Body of pancreas (tissue), 4 donors: ENCODE measurements at regions not wholly inside any gene's neighbourhood (a gene's known extent, or its start where the extent isn't known, plus 50 kb on each side); places are given as distances from the start of the nearest gene placed in this dataset.
"Not testable (repeated sequence)": the region's sequence is repeated elsewhere in the genome, so short reads cannot be mapped to it uniquely, and the experiment has no call there.

Source experiments
- ATAC-seq: fragments of 150-250 bp; one replicate; pipeline ENCODE4 v1.9.1; 2016
- DNase-seq, 4 donors: peaks; one replicate each; pipeline ENCODE4 v3.0.0-alpha.2; 2019
- H3K27ac ChIP-seq, 4 donors: fragments of 200-600 bp; sonication (generic); 1 replicate in 3 of 4; 2 replicates in 1 of 4; pipeline versions ENCODE4 v1.5.1 to v1.6.1; 2016 to 2019; ENCODE audit warnings: mild to moderate bottlenecking in 1 of 4, mixed read lengths in 1 of 4, moderate library complexity in 1 of 4
- H3K27me3 ChIP-seq, 2 donors: fragments of 200-600 bp; sonication (generic); one replicate each; pipeline ENCODE4 v1.6.0; 2016; ENCODE audit warnings: mild to moderate bottlenecking in 1 of 2
- H3K36me3 ChIP-seq, 2 donors: fragments of 200-600 bp; sonication (generic); replicated peaks in 1 of 2; 2 replicates each; pipeline ENCODE4 v1.5.1; 2016; ENCODE audit warnings: low read depth in 2 of 2; ENCODE audit not compliant: insufficient read depth in 1 of 2
- H3K4me1 ChIP-seq: fragments of 200-600 bp; sonication (generic); one replicate; pipeline ENCODE4 v1.6.0; 2016
- H3K4me3 ChIP-seq, 2 donors: fragments of 200-600 bp; sonication (generic); 1 replicate in 1 of 2; 2 replicates in 1 of 2; pipeline ENCODE4 v1.5.1; 2016 to 2019
- H3K9me3 ChIP-seq, 3 donors: fragments of 200-600 bp; sonication (generic); 1 replicate in 2 of 3; 2 replicates in 1 of 3; pipeline ENCODE4 v1.5.1; 2016
- CTCF ChIP-seq, 7 experiments: fragments of 450-650 bp in 4 of 7; fragments of 200-600 bp in 3 of 7; sonication (generic) in 3 of 7; IDR thresholded peaks; one replicate each; pipeline ENCODE4 v1.5.1; 2016 to 2019; ENCODE audit warnings: antibody characterized with exemption in 7 of 7
- POLR2A ChIP-seq, 3 donors: fragments of 450-650 bp; IDR thresholded peaks; one replicate each; pipeline ENCODE4 v1.6.1; 2016; ENCODE audit warnings: antibody characterized with exemption in 3 of 3, mild to moderate bottlenecking in 2 of 3
- WGBS, 2 donors: methylation state at CpG; one replicate each; pipeline ENCODE4 v1.1.5; 2017; 5-methylcytosine and 5-hydroxymethylcytosine counted together
- intact Hi-C: fragments of 100-400 bp; cut with DNase I; formaldehyde crosslinking; loops from one replicate; pipeline ENCODE4 v1.15.1; 2023

DNA sequence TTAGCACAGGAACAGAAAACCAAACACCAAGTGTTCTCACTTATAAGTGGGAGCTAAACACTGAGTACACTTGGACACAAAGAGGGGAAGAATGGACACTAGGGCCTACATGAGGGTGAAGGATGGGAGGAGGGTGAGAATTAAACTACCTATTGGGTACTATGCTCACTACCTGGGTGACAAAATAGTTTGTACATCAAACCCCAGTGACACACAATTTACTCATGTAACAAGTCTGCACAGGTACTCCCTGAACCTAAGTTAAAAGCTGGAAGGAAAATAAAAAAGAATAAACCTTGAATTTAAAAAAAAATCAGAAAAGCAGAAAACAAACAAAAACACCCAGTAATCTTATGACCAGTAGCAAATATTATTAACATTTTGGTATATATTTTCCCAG lies 188.6 kb downstream of the TFAP2B start:
- no peak for ATAC-seq
- no peak for TF ChIP-seq CTCF (IDR thresholded peaks at IDR 0.05)
- no peak for TF ChIP-seq POLR2A (IDR thresholded peaks at IDR 0.05)
- Histone ChIP-seq H3K27me3 (no peaks in the 10 kb centered on the region), H3K4me1 (no peaks in the 10 kb centered on the region), H3K36me3 (no peaks in the 10 kb centered on the region), H3K4me3 (no peak overlapping the region), H3K9me3 (no peaks in the 10 kb centered on the region), H3K27ac (no peak overlapping the region)
- no peak for DNase-seq
- intact Hi-C loops: no loop called here

- intact Hi-C loops: not testable (repeated sequence)
These were observed 190.0 kb downstream of the TFAP2B start for GRCh38 chr6:51008693-51009092.

DNA sequence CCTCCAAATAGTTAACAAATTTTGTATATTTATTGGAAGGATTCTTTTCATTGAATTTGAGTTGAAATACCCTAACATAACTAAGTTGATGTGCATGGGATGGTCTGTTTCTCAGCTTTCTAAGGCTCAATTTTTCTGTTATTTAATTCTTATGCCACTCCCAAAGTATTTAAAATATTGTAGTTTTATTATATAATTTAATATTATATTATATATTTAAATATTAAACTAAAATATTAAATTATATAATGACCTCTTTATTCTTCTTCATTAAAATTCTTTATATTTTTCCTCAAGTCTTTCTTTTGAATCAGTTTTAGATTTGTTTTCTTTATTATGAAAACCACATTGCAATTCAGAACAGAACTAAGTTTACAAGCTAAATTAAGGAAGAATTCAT lies 194.7 kb downstream of the TFAP2B start:
- no peak for ATAC-seq
- H3K27ac ChIP-seq: no peak overlapping the region
- no peaks in the 10 kb centered on the region for H3K36me3 ChIP-seq
- no peak for DNase-seq
- H3K9me3 ChIP-seq: no peaks in the 10 kb centered on the region
- no peaks in the 10 kb centered on the region for H3K4me1 ChIP-seq
- no peaks in the 10 kb centered on the region for H3K27me3 ChIP-seq
- no peak overlapping the region for H3K4me3 ChIP-seq
- intact Hi-C loops: no loop called here
- no peak for TF ChIP-seq POLR2A (IDR thresholded peaks at IDR 0.05)
- no peak for TF ChIP-seq CTCF (IDR thresholded peaks at IDR 0.05)

More at GRCh38 chr6:51008693-51009092, 190.0 kb downstream of the TFAP2B start:
- not testable (repeated sequence) for DNase-seq, H3K9me3 ChIP-seq, H3K27me3 ChIP-seq, H3K36me3 ChIP-seq, H3K27ac ChIP-seq, H3K4me3 ChIP-seq, H3K4me1 ChIP-seq, ATAC-seq
- 69 to 74% methylated on average over 1 of the region's 1 CpG for WGBS, 2 donors

GRCh38 chr6:51015394-51015793 lies 196.7 kb downstream of the TFAP2B start:
- DNase-seq: no peak
- intact Hi-C loops: no loop called here
- TF ChIP-seq POLR2A (IDR thresholded peaks at IDR 0.05): no peak
- no peak for TF ChIP-seq CTCF (IDR thresholded peaks at IDR 0.05)
- H3K4me1 ChIP-seq: no peaks in the 10 kb centered on the region
- H3K4me3 ChIP-seq: no peak overlapping the region
- no peak for ATAC-seq
- no peaks in the 10 kb centered on the region for H3K9me3 ChIP-seq
- 78 to 86% methylated on average over 6 of the region's 6 CpGs for WGBS, 2 donors
- no peaks in the 10 kb centered on the region for H3K36me3 ChIP-seq
- no peaks in the 10 kb centered on the region for H3K27me3 ChIP-seq
- no peak overlapping the region for H3K27ac ChIP-seq

DNA sequence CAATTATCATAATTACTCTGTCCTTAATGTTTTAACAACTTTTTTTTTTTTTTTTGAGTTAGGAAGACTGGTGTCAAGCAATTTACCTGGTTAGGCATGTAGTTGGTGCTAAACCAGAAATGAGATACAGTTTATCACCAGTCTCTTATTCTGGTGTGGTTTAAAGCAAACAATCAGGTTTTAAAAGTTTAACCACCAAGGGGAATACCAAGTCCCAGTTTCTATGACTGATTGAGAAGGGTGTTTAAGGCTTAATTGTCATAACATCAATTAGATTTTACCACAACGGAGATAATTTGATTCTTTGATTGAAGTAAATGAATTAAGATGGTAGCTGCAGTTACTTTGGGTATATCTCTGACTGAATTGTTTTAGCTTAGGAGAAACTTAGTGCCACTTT lies 197.8 kb downstream of the TFAP2B start:
- intact Hi-C loops: no loop called here
- Histone ChIP-seq H3K27ac (no peak overlapping the region), H3K27me3 (no peaks in the 10 kb centered on the region), H3K9me3 (no peaks in the 10 kb centered on the region), H3K4me1 (no peaks in the 10 kb centered on the region), H3K36me3 (no peaks in the 10 kb centered on the region), H3K4me3 (no peak overlapping the region)
- ATAC-seq (no peak), DNase-seq (no peak)
- WGBS, 2 donors: 54 to 73% methylated on average over 1 of the region's 1 CpG
- TF ChIP-seq CTCF (IDR thresholded peaks at IDR 0.05) (no peak), POLR2A (IDR thresholded peaks at IDR 0.05) (no peak)
